ENCODE measurements at regions not wholly inside any gene's neighbourhood (a gene's known extent, or its start where the extent isn't known, plus 50 kb on each side); places are given as distances from the start of the nearest gene placed in this dataset.
A peak's percentile ranks its signal among the peaks of the same experiment; 100 is the strongest.
"Not testable (repeated sequence)": the region's sequence is repeated elsewhere in the genome, so short reads cannot be mapped to it uniquely, and the experiment has no call there.

- ATAC-seq (ENCODE audit: insufficient number of reproducible peaks, low FRiP score, low read depth) (peak; percentile 61), DNase-seq (ENCODE audit: low spot score) (no peak)
- no peaks in the 10 kb centered on the region for H3K27me3 ChIP-seq (replicated peaks; ENCODE audit: insufficient read depth)
- peak overlapping the region; percentile 6 to 21 for H3K27ac ChIP-seq
- H3K4me3 ChIP-seq, result no peak overlapping the region
- H3K4me1 ChIP-seq (ENCODE audit: control insufficient read depth in 1 of 2, low read depth in 2 of 2), result peaks cover 0 to under 1% of the 10 kb centered on the region in 2 donors
- no peaks in the 10 kb centered on the region for H3K9me3 ChIP-seq
- H3K36me3 ChIP-seq, result no peaks in the 10 kb centered on the region
- no peak for TF ChIP-seq CTCF (IDR thresholded peaks at IDR 0.05)
These were observed 365.2 kb downstream of the C16orf95 start for GRCh38 chr16:86951831-86952598.

GRCh38 chr16:86952769-86953168, 364.4 kb downstream of the C16orf95 start:
- no peaks in the 10 kb centered on the region for H3K27me3 ChIP-seq (replicated peaks; ENCODE audit: insufficient read depth)
- ATAC-seq (ENCODE audit: insufficient number of reproducible peaks, low FRiP score, low read depth) (no peak), DNase-seq (ENCODE audit: low spot score) (no peak)
- no peaks in the 10 kb centered on the region for H3K36me3 ChIP-seq
- H3K9me3 ChIP-seq, result no peaks in the 10 kb centered on the region
- no peaks in the 10 kb centered on the region for H3K4me1 ChIP-seq (ENCODE audit: control insufficient read depth in 1 of 2, low read depth in 2 of 2)
- TF ChIP-seq CTCF (IDR thresholded peaks at IDR 0.05), result no peak
- peak overlapping the region in 1 of 2 donors; percentile 6 for H3K27ac ChIP-seq
- H3K4me3 ChIP-seq, result no peak overlapping the region

- DNase-seq (ENCODE audit: low spot score) (no peak), ATAC-seq (ENCODE audit: insufficient number of reproducible peaks, low FRiP score, low read depth) (no peak)
These were observed 363.4 kb downstream of the C16orf95 start for GRCh38 chr16:86953631-86954391.

GRCh38 chr16:86955136-86955855, 361.9 kb downstream of the C16orf95 start:
- Histone ChIP-seq H3K27ac (no peak overlapping the region), H3K36me3 (no peaks in the 10 kb centered on the region), H3K27me3 (replicated peaks; ENCODE audit: insufficient read depth) (no peaks in the 10 kb centered on the region), H3K4me3 (no peak overlapping the region), H3K4me1 (ENCODE audit: control insufficient read depth in 1 of 2, low read depth in 2 of 2) (no peaks in the 10 kb centered on the region), H3K9me3 (no peaks in the 10 kb centered on the region)
- no peak for DNase-seq (ENCODE audit: low spot score)
- no peak for TF ChIP-seq CTCF (IDR thresholded peaks at IDR 0.05)
- no peak for ATAC-seq (ENCODE audit: insufficient number of reproducible peaks, low FRiP score, low read depth)

More at GRCh38 chr16:86953631-86954391, 363.4 kb downstream of the C16orf95 start:
- no peaks in the 10 kb centered on the region for H3K4me1 ChIP-seq (ENCODE audit: control insufficient read depth in 1 of 2, low read depth in 2 of 2)
- H3K36me3 ChIP-seq, result no peaks in the 10 kb centered on the region
- no peak for TF ChIP-seq CTCF (IDR thresholded peaks at IDR 0.05)
- no peak overlapping the region for H3K27ac ChIP-seq
- no peak overlapping the region for H3K4me3 ChIP-seq
- H3K9me3 ChIP-seq, result no peaks in the 10 kb centered on the region
- no peaks in the 10 kb centered on the region for H3K27me3 ChIP-seq (replicated peaks; ENCODE audit: insufficient read depth)

- Histone ChIP-seq H3K4me1 (ENCODE audit: control insufficient read depth in 1 of 2, low read depth in 2 of 2) (no peaks in the 10 kb centered on the region), H3K9me3 (no peaks in the 10 kb centered on the region), H3K4me3 (no peak overlapping the region), H3K27ac (no peak overlapping the region), H3K36me3 (no peaks in the 10 kb centered on the region), H3K27me3 (replicated peaks; ENCODE audit: insufficient read depth) (no peaks in the 10 kb centered on the region)
- DNase-seq (ENCODE audit: low spot score), result no peak
- ATAC-seq (ENCODE audit: insufficient number of reproducible peaks, low FRiP score, low read depth), result no peak
- no peak for TF ChIP-seq CTCF (IDR thresholded peaks at IDR 0.05)
These were observed 360.8 kb downstream of the C16orf95 start for GRCh38 chr16:86956437-86956836.

GRCh38 chr16:86957662-86958198, 359.5 kb downstream of the C16orf95 start:
- ATAC-seq (ENCODE audit: insufficient number of reproducible peaks, low FRiP score, low read depth); H3K36me3 ChIP-seq; H3K4me1 ChIP-seq (ENCODE audit: control insufficient read depth in 1 of 2, low read depth in 2 of 2); H3K27me3 ChIP-seq (replicated peaks; ENCODE audit: insufficient read depth); H3K4me3 ChIP-seq; H3K27ac ChIP-seq; H3K9me3 ChIP-seq; DNase-seq (ENCODE audit: low spot score): not testable (repeated sequence)

All from thoracic aorta (tissue), 2 donors.